Liver (tissue), 8 donors: ENCODE measurements at regions not wholly inside any gene's neighbourhood (a gene's known extent, or its start where the extent isn't known, plus 50 kb on each side); places are given as distances from the start of the nearest gene placed in this dataset.

Experiments
- DNase-seq: peaks from one replicate; pipeline ENCODE4 v3.0.0-alpha.2; 2017; ENCODE audit warnings: low spot score
- H3K27ac ChIP-seq, 2 donors: one replicate each; pipeline ENCODE4 v1.7.0; 2013; ENCODE audit warnings: inconsistent platforms in 2 of 2, low read length in 2 of 2, control low read depth in 1 of 2, low read depth in 1 of 2, mild to moderate bottlenecking in 1 of 2
- H3K27me3 ChIP-seq, 4 donors: one replicate each; pipeline versions ENCODE4 v1.6.1 to v1.7.0; 2013; ENCODE audit warnings: low read length in 3 of 4, inconsistent platforms in 1 of 4, mild to moderate bottlenecking in 1 of 4, moderate library complexity in 1 of 4; ENCODE audit not compliant: control insufficient read depth in 4 of 4, insufficient read depth in 4 of 4
- H3K36me3 ChIP-seq, 4 donors: one replicate each; pipeline versions ENCODE4 v1.6.1 to v1.7.0; 2013; ENCODE audit warnings: low read length in 3 of 4, mild to moderate bottlenecking in 3 of 4, low read depth in 1 of 4, moderate library complexity in 1 of 4; ENCODE audit not compliant: control insufficient read depth in 4 of 4, insufficient read depth in 3 of 4
- H3K4me1 ChIP-seq, 4 donors: one replicate each; pipeline versions ENCODE4 v1.6.1 to v1.7.0; 2013; ENCODE audit warnings: low read length in 3 of 4, mild to moderate bottlenecking in 3 of 4, moderate library complexity in 1 of 4; ENCODE audit not compliant: control insufficient read depth in 4 of 4, insufficient read depth in 4 of 4
- H3K4me3 ChIP-seq, 3 donors: one replicate each; pipeline versions ENCODE4 v1.6.1 to v1.7.0; 2013; ENCODE audit warnings: low read length in 3 of 3, control low read depth in 1 of 3, low read depth in 1 of 3, mild to moderate bottlenecking in 1 of 3
- H3K9ac ChIP-seq, 2 donors: one replicate each; pipeline ENCODE4 v1.7.0; 2013; ENCODE audit warnings: low read length in 2 of 2, mild to moderate bottlenecking in 2 of 2, moderate library complexity in 2 of 2, control low read depth in 1 of 2, low read depth in 1 of 2
- H3K9me3 ChIP-seq, 4 donors: one replicate each; pipeline versions ENCODE4 v1.6.1 to v1.7.0; 2013; ENCODE audit warnings: low read length in 3 of 4; ENCODE audit not compliant: control insufficient read depth in 4 of 4
- EGR1 ChIP-seq, 2 donors: IDR thresholded peaks; 2 replicates each; pipeline ENCODE4 v1.6.1; 2016 to 2018; ENCODE audit warnings: antibody characterized with exemption in 2 of 2, low read depth in 2 of 2
- FOXA1 ChIP-seq: IDR thresholded peaks from 2 replicates; pipeline ENCODE4 v1.6.1; 2016; ENCODE audit warnings: antibody characterized with exemption
- FOXA2 ChIP-seq: IDR thresholded peaks from 2 replicates; pipeline ENCODE4 v1.6.1; 2016; ENCODE audit warnings: antibody characterized with exemption
- HNF4A ChIP-seq, 2 donors: conservative IDR thresholded peaks; 2 replicates each; pipeline ENCODE4 v1.6.1; 2016; ENCODE audit warnings: antibody characterized with exemption in 2 of 2, mild to moderate bottlenecking in 2 of 2
- HNF4G ChIP-seq: IDR thresholded peaks from 2 replicates; pipeline ENCODE4 v1.6.1; 2016; ENCODE audit warnings: antibody characterized with exemption
- JUND ChIP-seq, 2 donors: IDR thresholded peaks; 2 replicates each; pipeline ENCODE4 v1.6.1; 2016; ENCODE audit warnings: antibody characterized with exemption in 2 of 2
- NR2F2 ChIP-seq: IDR thresholded peaks from 2 replicates; pipeline ENCODE4 v1.6.1; 2016; ENCODE audit warnings: antibody characterized with exemption
- RAD21 ChIP-seq, 2 donors: IDR thresholded peaks; 2 replicates each; pipeline ENCODE4 v1.6.1; 2016; ENCODE audit warnings: antibody characterized with exemption in 2 of 2, mild to moderate bottlenecking in 2 of 2
- RXRA ChIP-seq, 2 donors: IDR thresholded peaks; 2 replicates each; pipeline ENCODE4 v1.6.1; 2017 to 2018; ENCODE audit warnings: antibody characterized with exemption in 2 of 2, mild to moderate bottlenecking in 1 of 2
- TAF1 ChIP-seq: conservative IDR thresholded peaks from 2 replicates; pipeline ENCODE4 v1.6.1; 2016; ENCODE audit warnings: antibody characterized with exemption, mild to moderate bottlenecking
- YY1 ChIP-seq: IDR thresholded peaks from 2 replicates; pipeline ENCODE4 v1.6.1; 2016; ENCODE audit warnings: antibody characterized with exemption, mild to moderate bottlenecking
- WGBS: extraction: QIAGEN DNeasy Blood & Tissue Kit; methylation state at CpG from one replicate; pipeline ENCODE4 v1.1.7; 2013; 5-methylcytosine and 5-hydroxymethylcytosine counted together
- TF ChIP-seq, protein P1 (sequence below): IDR thresholded peaks from 2 replicates; pipeline ENCODE4 v1.6.1; 2016; ENCODE audit warnings: antibody characterized with exemption
- TF ChIP-seq, protein P2 (sequence below): IDR thresholded peaks from 2 replicates; pipeline ENCODE4 v1.6.1; 2016; ENCODE audit warnings: antibody characterized with exemption
- TF ChIP-seq, protein P3 (sequence below): IDR thresholded peaks from 2 replicates; pipeline ENCODE4 v1.6.1; 2016; ENCODE audit warnings: antibody characterized with exemption, mild to moderate bottlenecking
- TF ChIP-seq, protein P4 (sequence below): fragments of 150-350 bp; IDR thresholded peaks from 2 replicates; pipeline ENCODE4 v1.5.1; 2017; ENCODE audit warnings: improper control_type of control experiment, low read depth, low read length; ENCODE audit not compliant: missing input control
- donor health status: healthy.
- donor health status: healthy.
- donor health status: healthy.
- donor health status: healthy.
- donor health status: healthy.

DNA sequence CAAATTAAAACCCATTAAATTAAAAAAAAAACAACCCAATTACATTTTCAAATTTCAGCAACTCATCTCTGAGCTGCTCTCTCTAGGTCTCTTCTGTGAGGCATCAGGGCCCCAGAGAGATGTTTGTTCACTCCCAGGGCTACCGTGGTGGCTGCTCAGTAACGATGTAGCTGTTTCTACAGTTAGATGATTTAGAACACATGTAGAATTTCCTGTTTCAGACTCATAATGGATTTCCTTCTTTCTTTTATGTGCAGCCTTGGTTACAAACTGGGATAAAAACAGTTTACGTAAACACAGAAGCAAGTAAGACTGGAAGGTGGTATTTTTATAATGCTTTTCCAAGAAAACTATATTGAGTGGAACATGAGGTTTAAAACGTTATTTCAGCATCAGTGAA, 116.1 kb upstream of the CCN2 start:
- H3K4me3 ChIP-seq: no peak overlapping the region
- WGBS: 75% methylated on average over 4 of the region's 4 CpGs
- H3K4me1 ChIP-seq: no peaks in the 10 kb centered on the region
- TF ChIP-seq TAF1: no peak
- no peak for TF ChIP-seq FOXA2
- no peak for TF ChIP-seq FOXA1
- no peak for TF ChIP-seq HNF4A (conservative IDR thresholded peaks at IDR 0.05)
- no peak for TF ChIP-seq NR2F2
- TF ChIP-seq EGR1 (IDR thresholded peaks at IDR 0.05; ENCODE audit: low read depth in 2 of 2): no peak
- TF ChIP-seq, protein P1, sequence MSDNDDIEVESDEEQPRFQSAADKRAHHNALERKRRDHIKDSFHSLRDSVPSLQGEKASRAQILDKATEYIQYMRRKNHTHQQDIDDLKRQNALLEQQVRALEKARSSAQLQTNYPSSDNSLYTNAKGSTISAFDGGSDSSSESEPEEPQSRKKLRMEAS: no peak
- no peak for TF ChIP-seq YY1
- TF ChIP-seq, protein P2, sequence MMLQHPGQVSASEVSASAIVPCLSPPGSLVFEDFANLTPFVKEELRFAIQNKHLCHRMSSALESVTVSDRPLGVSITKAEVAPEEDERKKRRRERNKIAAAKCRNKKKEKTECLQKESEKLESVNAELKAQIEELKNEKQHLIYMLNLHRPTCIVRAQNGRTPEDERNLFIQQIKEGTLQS: no peak
- TF ChIP-seq, protein P3, sequence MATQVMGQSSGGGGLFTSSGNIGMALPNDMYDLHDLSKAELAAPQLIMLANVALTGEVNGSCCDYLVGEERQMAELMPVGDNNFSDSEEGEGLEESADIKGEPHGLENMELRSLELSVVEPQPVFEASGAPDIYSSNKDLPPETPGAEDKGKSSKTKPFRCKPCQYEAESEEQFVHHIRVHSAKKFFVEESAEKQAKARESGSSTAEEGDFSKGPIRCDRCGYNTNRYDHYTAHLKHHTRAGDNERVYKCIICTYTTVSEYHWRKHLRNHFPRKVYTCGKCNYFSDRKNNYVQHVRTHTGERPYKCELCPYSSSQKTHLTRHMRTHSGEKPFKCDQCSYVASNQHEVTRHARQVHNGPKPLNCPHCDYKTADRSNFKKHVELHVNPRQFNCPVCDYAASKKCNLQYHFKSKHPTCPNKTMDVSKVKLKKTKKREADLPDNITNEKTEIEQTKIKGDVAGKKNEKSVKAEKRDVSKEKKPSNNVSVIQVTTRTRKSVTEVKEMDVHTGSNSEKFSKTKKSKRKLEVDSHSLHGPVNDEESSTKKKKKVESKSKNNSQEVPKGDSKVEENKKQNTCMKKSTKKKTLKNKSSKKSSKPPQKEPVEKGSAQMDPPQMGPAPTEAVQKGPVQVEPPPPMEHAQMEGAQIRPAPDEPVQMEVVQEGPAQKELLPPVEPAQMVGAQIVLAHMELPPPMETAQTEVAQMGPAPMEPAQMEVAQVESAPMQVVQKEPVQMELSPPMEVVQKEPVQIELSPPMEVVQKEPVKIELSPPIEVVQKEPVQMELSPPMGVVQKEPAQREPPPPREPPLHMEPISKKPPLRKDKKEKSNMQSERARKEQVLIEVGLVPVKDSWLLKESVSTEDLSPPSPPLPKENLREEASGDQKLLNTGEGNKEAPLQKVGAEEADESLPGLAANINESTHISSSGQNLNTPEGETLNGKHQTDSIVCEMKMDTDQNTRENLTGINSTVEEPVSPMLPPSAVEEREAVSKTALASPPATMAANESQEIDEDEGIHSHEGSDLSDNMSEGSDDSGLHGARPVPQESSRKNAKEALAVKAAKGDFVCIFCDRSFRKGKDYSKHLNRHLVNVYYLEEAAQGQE: no peak
- TF ChIP-seq RXRA (IDR thresholded peaks at IDR 0.05): no peak
- TF ChIP-seq HNF4G: no peak
- TF ChIP-seq RAD21 (IDR thresholded peaks at IDR 0.05): no peak
- no peak for DNase-seq
- no peaks in the 10 kb centered on the region for H3K36me3 ChIP-seq
- no peak overlapping the region for H3K9ac ChIP-seq
- no peak overlapping the region for H3K27ac ChIP-seq
- no peaks in the 10 kb centered on the region for H3K9me3 ChIP-seq
- no peaks in the 10 kb centered on the region for H3K27me3 ChIP-seq

DNA sequence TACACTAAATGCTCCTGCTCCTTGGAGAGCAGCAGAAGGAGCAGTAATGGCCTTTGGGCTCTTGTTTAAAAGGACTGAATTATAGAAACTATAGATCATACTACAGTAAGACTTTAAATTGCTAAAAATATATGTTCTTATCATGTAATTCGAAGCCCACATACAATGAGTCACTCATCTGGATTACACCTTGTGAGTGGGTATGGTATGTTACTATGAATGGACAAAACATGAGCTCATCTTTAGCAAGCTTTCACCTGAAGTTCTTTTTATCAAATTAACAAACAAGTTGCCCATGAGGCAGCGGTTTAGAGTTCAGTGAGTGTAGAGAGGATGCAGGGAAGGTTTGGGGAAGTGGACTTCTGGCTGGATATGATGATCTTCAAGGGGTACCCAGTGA, 114.4 kb upstream of the CCN2 start:
- WGBS: 86% methylated on average over 2 of the region's 2 CpGs
- H3K4me1 ChIP-seq: no peaks in the 10 kb centered on the region
- TF ChIP-seq JUND (IDR thresholded peaks at IDR 0.05) (no peak), HNF4G (no peak), FOXA2 (no peak), RXRA (IDR thresholded peaks at IDR 0.05) (no peak), YY1 (no peak)
- TF ChIP-seq, protein P3: no peak
- TF ChIP-seq, protein P4, sequence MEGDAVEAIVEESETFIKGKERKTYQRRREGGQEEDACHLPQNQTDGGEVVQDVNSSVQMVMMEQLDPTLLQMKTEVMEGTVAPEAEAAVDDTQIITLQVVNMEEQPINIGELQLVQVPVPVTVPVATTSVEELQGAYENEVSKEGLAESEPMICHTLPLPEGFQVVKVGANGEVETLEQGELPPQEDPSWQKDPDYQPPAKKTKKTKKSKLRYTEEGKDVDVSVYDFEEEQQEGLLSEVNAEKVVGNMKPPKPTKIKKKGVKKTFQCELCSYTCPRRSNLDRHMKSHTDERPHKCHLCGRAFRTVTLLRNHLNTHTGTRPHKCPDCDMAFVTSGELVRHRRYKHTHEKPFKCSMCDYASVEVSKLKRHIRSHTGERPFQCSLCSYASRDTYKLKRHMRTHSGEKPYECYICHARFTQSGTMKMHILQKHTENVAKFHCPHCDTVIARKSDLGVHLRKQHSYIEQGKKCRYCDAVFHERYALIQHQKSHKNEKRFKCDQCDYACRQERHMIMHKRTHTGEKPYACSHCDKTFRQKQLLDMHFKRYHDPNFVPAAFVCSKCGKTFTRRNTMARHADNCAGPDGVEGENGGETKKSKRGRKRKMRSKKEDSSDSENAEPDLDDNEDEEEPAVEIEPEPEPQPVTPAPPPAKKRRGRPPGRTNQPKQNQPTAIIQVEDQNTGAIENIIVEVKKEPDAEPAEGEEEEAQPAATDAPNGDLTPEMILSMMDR: no peak
- H3K4me3 ChIP-seq: no peak overlapping the region
- no peak overlapping the region for H3K27ac ChIP-seq
- no peaks in the 10 kb centered on the region for H3K27me3 ChIP-seq
- DNase-seq: no peak
- no peak overlapping the region for H3K9ac ChIP-seq
- no peaks in the 10 kb centered on the region for H3K36me3 ChIP-seq
- no peaks in the 10 kb centered on the region for H3K9me3 ChIP-seq
